ENCODE measurements at regions not wholly inside any gene's neighbourhood (a gene's known extent, or its start where the extent isn't known, plus 50 kb on each side); places are given as distances from the start of the nearest gene placed in this dataset.
A peak's percentile ranks its signal among the peaks of the same experiment; 100 is the strongest.
"Not testable (repeated sequence)": the region's sequence is repeated elsewhere in the genome, so short reads cannot be mapped to it uniquely, and the experiment has no call there.

- no peak for DNase-seq
Measured at GRCh38 chr2:219726916-219727315, 99.5 kb downstream of the SLC4A3 start.

GRCh38 chr2:219727771-219728429 is 100.5 kb downstream of the SLC4A3 start:
- DNase-seq, result no peak

GRCh38 chr2:219728991-219729487 is 101.6 kb downstream of the SLC4A3 start:
- peak; percentile 86 for DNase-seq

GRCh38 chr2:219731173-219731572 is 103.7 kb downstream of the SLC4A3 start:
- no peak for DNase-seq

GRCh38 chr2:219733106-219733505 is 105.7 kb downstream of the SLC4A3 start:
- DNase-seq, result no peak

- no peak for DNase-seq
Measured at GRCh38 chr2:219733746-219734145, 106.3 kb downstream of the SLC4A3 start.

- DNase-seq, result peak; percentile 83
Measured at GRCh38 chr2:219736209-219736608, 108.8 kb downstream of the SLC4A3 start.

- peak; percentile 69 for DNase-seq
Measured at GRCh38 chr2:219737270-219737691, 109.9 kb downstream of the SLC4A3 start.

- DNase-seq, result no peak
Measured at GRCh38 chr2:219739066-219739465, 111.6 kb downstream of the SLC4A3 start.

GRCh38 chr2:219739866-219740440 is 112.5 kb downstream of the SLC4A3 start:
- no peak for DNase-seq

- no peak for DNase-seq
Measured at GRCh38 chr2:219743548-219743947, 116.1 kb downstream of the SLC4A3 start.

- no peak for DNase-seq
Measured at GRCh38 chr2:219744066-219744465, 116.6 kb downstream of the SLC4A3 start.

- DNase-seq, result peak; percentile 72
Measured at GRCh38 chr2:219744600-219744999, 117.2 kb downstream of the SLC4A3 start.

GRCh38 chr2:219747637-219748036 is 120.2 kb downstream of the SLC4A3 start:
- DNase-seq, result no peak

GRCh38 chr2:219748671-219749570 is 121.5 kb downstream of the SLC4A3 start:
- no peak for DNase-seq

GRCh38 chr2:219751121-219751520 is 123.7 kb downstream of the SLC4A3 start:
- not testable (repeated sequence) for DNase-seq

GRCh38 chr2:219752726-219753125 is 125.3 kb downstream of the SLC4A3 start:
- no peak for DNase-seq

GRCh38 chr2:219758907-219759680 is 131.7 kb downstream of the SLC4A3 start:
- no peak for DNase-seq

- no peak for DNase-seq
Measured at GRCh38 chr2:219759801-219760200, 132.4 kb downstream of the SLC4A3 start.

- DNase-seq, result no peak
Measured at GRCh38 chr2:219765231-219765911, 137.9 kb downstream of the SLC4A3 start.

GRCh38 chr2:219766658-219767057 is 139.2 kb downstream of the SLC4A3 start:
- DNase-seq, result no peak

Measured in renal pelvis (tissue), 1 donor.